Caco-2 (cell line): ENCODE measurements at regions not wholly inside any gene's neighbourhood (a gene's known extent, or its start where the extent isn't known, plus 50 kb on each side); places are given as distances from the start of the nearest gene placed in this dataset.

ENCODE experiments used
- BruUV-seq: library from RNA; stranded (reverse); fragments of 400-500 nt; replicated peaks from 2 replicates; lab custom pipeline; 2021; lab: Mats Ljungman, UMichigan
- CTCF ChIA-PET: fragments of 300-600 bp; sonication (Branson Sonifier 250); formaldehyde crosslinking; loops from one replicate; lab custom pipeline; 2022; ENCODE audit warnings: antibody characterized with exemption; lab: Charles Lee
- POLR2A ChIA-PET: fragments of 300-600 bp; sonication (Branson Sonifier 250); formaldehyde crosslinking; loops from one replicate; lab custom pipeline; 2022; ENCODE audit warnings: antibody characterized with exemption; lab: Charles Lee
- DNase-seq, 2 experiments: peaks; one replicate each; pipeline versions ENCODE4 v3.0.0 to v3.0.0-alpha.2; 2020 to 2022
- H3K27me3 ChIP-seq: replicated peaks from 2 replicates; pipeline ENCODE4 v1.6.0; 2011; ENCODE audit warnings: low read length; ENCODE audit not compliant: control insufficient read depth, insufficient read depth
- H3K36me3 ChIP-seq: 2 replicates; pipeline ENCODE4 v1.5.1; 2011; ENCODE audit warnings: low read length; ENCODE audit not compliant: control insufficient read depth, insufficient read depth
- H3K4me1 ChIP-seq: fragments of 250-450 bp; sonication (Bioruptor Pico); 2 replicates; pipeline ENCODE4 v1.5.1; 2020; ENCODE audit warnings: mild to moderate bottlenecking
- H3K4me3 ChIP-seq: 2 replicates; pipeline ENCODE4 v1.5.1; 2011; ENCODE audit warnings: low read depth, mild to moderate bottlenecking, control low read depth, low read length
- H3K9me3 ChIP-seq: fragments of 250-450 bp; sonication (Bioruptor Pico); 2 replicates; pipeline ENCODE4 v1.5.1; 2020; ENCODE audit warnings: mild to moderate bottlenecking, moderate library complexity
- H3K27ac Mint-ChIP-seq: one replicate; pipeline ENCODE4 v1.8.0; 2022; ENCODE audit warnings: mixed read lengths; ENCODE audit not compliant: unreplicated experiment
- H3K27me3 Mint-ChIP-seq: one replicate; pipeline ENCODE4 v1.8.0; 2022; ENCODE audit warnings: mixed read lengths; ENCODE audit not compliant: insufficient read depth, unreplicated experiment
- H3K36me3 Mint-ChIP-seq: one replicate; pipeline ENCODE4 v1.8.0; 2022; ENCODE audit warnings: mild to moderate bottlenecking, mixed read lengths; ENCODE audit not compliant: insufficient read depth, unreplicated experiment
- H3K4me1 Mint-ChIP-seq: one replicate; pipeline ENCODE4 v1.8.0; 2022; ENCODE audit warnings: low read depth, mixed read lengths; ENCODE audit not compliant: unreplicated experiment
- H3K4me3 Mint-ChIP-seq: one replicate; pipeline ENCODE4 v1.8.0; 2022; ENCODE audit warnings: mild to moderate bottlenecking, moderate library complexity, mixed read lengths; ENCODE audit not compliant: unreplicated experiment
- H3K9me3 Mint-ChIP-seq: one replicate; pipeline ENCODE4 v1.8.0; 2022; ENCODE audit warnings: mixed read lengths; ENCODE audit not compliant: unreplicated experiment
- intact Hi-C: fragments of 100-400 bp; cut with micrococcal nuclease; formaldehyde crosslinking; loops from one replicate; pipeline ENCODE4 v1.10.0; 2022; ENCODE audit not compliant: unreplicated experiment
- TF ChIP-seq, protein P1 (sequence below), 2 experiments: fragments of 200-600 bp in 1 of 2; IDR thresholded peaks; 1 replicate in 1 of 2; 2 replicates in 1 of 2; pipeline versions ENCODE4 v1.5.1 to v1.8.0; 2011 to 2022; ENCODE audit warnings: antibody characterized with exemption in 1 of 2, control low read depth in 1 of 2, inconsistent platforms in 1 of 2, low read depth in 1 of 2, low read length in 1 of 2, mild to moderate bottlenecking in 1 of 2, moderate library complexity in 1 of 2; ENCODE audit not compliant: insufficient read depth in 1 of 2, severe bottlenecking in 1 of 2, unreplicated experiment in 1 of 2

DNA sequence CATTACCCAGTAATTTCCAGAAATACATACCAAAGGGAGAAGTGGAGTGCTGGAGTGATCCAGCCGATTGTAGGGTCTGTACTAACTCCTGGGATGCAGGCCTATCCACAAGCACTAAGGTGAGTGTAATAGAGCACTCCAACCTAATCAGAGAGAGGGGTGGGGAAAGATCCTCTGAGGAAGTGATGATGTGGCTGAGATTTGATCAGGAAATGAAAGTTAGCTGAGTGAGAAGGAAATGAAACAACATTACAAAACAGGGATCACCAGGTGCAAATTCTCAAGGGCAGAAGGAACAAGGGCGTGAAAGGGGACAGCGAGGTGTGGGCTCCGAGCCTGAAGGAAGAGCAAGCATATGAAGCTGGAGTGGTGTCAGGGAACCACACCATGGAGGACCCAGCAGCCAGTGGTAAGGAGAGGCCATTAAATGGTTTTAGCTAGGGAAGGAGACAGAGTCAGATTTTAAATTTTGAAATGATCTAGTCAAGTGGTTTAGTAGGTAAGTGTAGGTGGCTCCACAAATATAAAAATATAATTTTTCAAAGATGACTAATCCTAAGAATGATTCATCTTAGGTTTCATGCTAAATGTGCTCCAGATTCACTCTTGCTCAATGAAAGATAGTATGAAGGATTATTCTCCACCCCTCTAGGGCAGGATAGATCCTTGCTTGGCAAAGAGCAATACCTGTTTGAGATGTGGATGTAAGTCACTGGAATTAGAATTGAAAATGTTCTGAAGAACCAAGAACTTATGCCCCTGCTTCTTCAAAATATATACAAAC, 348.7 kb downstream of the TBL1XR1 start:
- no peaks in the 10 kb centered on the region for H3K4me1 Mint-ChIP-seq
- no TSS peak for BruUV-seq
- no peaks in the 10 kb centered on the region for H3K36me3 Mint-ChIP-seq
- Histone ChIP-seq H3K27me3 (no peaks in the 10 kb centered on the region), H3K9me3 (no peaks in the 10 kb centered on the region; the same call in 1 of the 2 replicates), H3K4me3 (no peak overlapping the region), H3K36me3 (no peaks in the 10 kb centered on the region), H3K4me1 (no peaks in the 10 kb centered on the region)
- DNase-seq: no peak
- H3K4me3 Mint-ChIP-seq: no peak overlapping the region
- TF ChIP-seq, protein P1, sequence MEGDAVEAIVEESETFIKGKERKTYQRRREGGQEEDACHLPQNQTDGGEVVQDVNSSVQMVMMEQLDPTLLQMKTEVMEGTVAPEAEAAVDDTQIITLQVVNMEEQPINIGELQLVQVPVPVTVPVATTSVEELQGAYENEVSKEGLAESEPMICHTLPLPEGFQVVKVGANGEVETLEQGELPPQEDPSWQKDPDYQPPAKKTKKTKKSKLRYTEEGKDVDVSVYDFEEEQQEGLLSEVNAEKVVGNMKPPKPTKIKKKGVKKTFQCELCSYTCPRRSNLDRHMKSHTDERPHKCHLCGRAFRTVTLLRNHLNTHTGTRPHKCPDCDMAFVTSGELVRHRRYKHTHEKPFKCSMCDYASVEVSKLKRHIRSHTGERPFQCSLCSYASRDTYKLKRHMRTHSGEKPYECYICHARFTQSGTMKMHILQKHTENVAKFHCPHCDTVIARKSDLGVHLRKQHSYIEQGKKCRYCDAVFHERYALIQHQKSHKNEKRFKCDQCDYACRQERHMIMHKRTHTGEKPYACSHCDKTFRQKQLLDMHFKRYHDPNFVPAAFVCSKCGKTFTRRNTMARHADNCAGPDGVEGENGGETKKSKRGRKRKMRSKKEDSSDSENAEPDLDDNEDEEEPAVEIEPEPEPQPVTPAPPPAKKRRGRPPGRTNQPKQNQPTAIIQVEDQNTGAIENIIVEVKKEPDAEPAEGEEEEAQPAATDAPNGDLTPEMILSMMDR (IDR thresholded peaks at IDR 0.05; ENCODE audit: insufficient read depth in 1 of 2, low read depth in 1 of 2, low read length in 1 of 2, severe bottlenecking in 1 of 2, unreplicated experiment in 1 of 2): no peak
- H3K9me3 Mint-ChIP-seq: no peaks in the 10 kb centered on the region
- intact Hi-C loops: no loop called here
- POLR2A ChIA-PET: no interaction called here
- H3K27ac Mint-ChIP-seq: no peak overlapping the region
- CTCF ChIA-PET: no interaction called here
- no peaks in the 10 kb centered on the region for H3K27me3 Mint-ChIP-seq

DNA sequence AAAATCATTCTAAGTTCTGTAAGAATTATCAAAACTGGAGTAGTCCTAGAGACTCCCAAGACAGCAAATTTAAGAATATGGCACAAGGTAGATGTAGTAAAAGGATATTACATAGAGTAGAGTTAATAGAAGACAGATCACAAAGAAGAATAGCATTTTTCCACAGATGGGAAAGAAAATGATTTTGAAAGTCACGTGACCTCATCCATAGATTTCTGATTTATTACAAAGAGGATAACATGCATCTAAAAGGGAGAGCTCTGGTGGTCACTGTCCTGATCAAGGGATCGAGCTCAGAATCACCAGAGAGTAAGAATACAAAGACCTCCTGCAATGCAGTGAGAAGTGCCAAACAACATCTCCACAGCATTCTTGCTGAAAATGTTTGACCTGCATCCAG, 354.4 kb downstream of the TBL1XR1 start:
- POLR2A ChIA-PET: no interaction called here
- DNase-seq: no peak
- BruUV-seq: no TSS peak
- TF ChIP-seq, protein P1 (IDR thresholded peaks at IDR 0.05; ENCODE audit: insufficient read depth in 1 of 2, low read depth in 1 of 2, low read length in 1 of 2, severe bottlenecking in 1 of 2, unreplicated experiment in 1 of 2): no peak
- H3K4me1 ChIP-seq: no peaks in the 10 kb centered on the region
- no peaks in the 10 kb centered on the region for H3K36me3 ChIP-seq
- no peak overlapping the region for H3K4me3 ChIP-seq
- Mint-ChIP-seq H3K4me1 (no peaks in the 10 kb centered on the region), H3K36me3 (no peaks in the 10 kb centered on the region), H3K9me3 (no peaks in the 10 kb centered on the region), H3K27ac (no peak overlapping the region), H3K27me3 (no peaks in the 10 kb centered on the region), H3K4me3 (no peak overlapping the region)
- H3K27me3 ChIP-seq: no peaks in the 10 kb centered on the region
- intact Hi-C loops: no loop called here
- CTCF ChIA-PET: no interaction called here
- no peaks in the 10 kb centered on the region; the same call in 1 of the 2 replicates for H3K9me3 ChIP-seq

DNA sequence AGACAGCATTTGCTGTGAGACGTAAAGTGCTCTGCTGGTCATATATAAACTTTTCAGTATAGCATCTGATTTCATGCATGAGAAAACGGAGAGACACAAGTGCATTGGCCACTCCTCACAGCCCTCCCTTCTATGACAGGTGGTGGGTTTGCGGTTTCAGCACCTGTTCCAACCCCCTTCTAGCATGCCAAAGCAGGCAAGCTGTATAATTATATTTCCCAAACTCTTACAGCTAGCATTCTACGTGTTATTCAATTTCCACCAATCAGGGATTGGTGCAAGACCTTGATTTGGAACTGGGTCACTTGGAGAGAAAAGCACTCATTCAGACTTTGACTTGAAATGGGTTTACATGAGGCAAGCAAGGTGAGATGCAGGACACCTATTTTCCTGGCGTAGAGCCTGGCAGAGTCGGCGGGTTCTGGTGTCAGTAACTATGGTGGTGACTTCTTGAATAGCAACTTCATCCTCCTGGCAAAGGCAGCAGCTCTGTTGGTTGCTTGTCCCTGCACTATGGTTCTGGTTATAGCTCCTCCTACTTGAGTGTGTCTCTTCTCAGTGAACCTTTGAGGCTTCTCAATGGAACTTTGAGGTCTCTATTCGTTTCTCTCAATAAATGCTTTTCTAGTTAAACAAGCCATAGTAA, 356.5 kb downstream of the TBL1XR1 start:
- Mint-ChIP-seq H3K27ac (no peak overlapping the region), H3K36me3 (no peaks in the 10 kb centered on the region), H3K4me3 (no peak overlapping the region), H3K27me3 (no peaks in the 10 kb centered on the region), H3K9me3 (no peaks in the 10 kb centered on the region), H3K4me1 (no peaks in the 10 kb centered on the region)
- no peaks in the 10 kb centered on the region for H3K4me1 ChIP-seq
- ChIA-PET POLR2A (no interaction called here), CTCF (no interaction called here)
- BruUV-seq: no TSS peak
- TF ChIP-seq, protein P1 (IDR thresholded peaks at IDR 0.05; ENCODE audit: insufficient read depth in 1 of 2, low read depth in 1 of 2, low read length in 1 of 2, severe bottlenecking in 1 of 2, unreplicated experiment in 1 of 2): no peak
- no peaks in the 10 kb centered on the region for H3K27me3 ChIP-seq
- no peak for DNase-seq
- intact Hi-C loops: no loop called here
- no peak overlapping the region for H3K4me3 ChIP-seq
- H3K9me3 ChIP-seq: no peaks in the 10 kb centered on the region; the same call in 1 of the 2 replicates
- no peaks in the 10 kb centered on the region for H3K36me3 ChIP-seq
